ENCODE measurements at regions not wholly inside any gene's neighbourhood (a gene's known extent, or its start where the extent isn't known, plus 50 kb on each side); places are given as distances from the start of the nearest gene placed in this dataset.

DNA sequence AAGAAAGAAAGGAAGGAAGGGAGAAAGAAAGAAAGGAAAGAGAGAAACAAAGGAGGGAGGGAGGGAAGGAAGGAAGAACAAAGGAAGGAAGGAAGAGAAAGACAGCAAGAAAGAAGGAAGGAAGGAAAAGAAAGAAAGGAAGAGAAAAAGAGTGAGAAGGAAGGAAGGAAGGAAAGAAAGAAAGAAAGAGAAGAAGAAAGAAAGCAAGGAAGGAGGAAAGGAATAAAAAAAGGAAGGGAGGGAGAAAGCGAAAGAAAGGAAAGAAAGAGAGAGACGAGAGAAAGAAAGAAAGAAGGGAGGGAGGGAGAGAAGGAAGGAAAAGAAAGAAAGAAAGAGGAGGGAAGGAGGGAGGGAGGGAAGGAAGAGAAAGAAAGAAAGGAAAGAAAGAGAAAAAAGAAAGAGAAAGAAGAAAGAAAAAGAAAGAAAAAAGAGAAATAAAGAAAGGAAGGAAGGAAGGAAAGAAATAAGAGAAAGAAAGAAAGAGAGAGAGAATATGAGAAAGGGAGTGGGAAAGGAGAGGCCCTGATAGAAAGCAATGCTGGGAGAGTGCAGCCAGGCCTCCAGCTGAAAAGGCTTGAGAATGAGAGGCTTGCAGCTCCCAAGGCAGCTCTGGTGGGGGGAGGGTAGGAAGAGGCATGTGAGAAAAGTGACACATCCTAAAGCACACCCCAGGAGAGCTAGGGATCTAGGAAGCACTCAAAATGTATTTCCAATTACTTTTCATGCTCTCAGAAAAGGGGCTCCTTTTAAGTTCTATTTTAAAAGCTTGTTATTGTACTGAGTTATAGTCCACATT is 134.0 kb upstream of the ZIC3 start:
- TF ChIP-seq, protein P1, sequence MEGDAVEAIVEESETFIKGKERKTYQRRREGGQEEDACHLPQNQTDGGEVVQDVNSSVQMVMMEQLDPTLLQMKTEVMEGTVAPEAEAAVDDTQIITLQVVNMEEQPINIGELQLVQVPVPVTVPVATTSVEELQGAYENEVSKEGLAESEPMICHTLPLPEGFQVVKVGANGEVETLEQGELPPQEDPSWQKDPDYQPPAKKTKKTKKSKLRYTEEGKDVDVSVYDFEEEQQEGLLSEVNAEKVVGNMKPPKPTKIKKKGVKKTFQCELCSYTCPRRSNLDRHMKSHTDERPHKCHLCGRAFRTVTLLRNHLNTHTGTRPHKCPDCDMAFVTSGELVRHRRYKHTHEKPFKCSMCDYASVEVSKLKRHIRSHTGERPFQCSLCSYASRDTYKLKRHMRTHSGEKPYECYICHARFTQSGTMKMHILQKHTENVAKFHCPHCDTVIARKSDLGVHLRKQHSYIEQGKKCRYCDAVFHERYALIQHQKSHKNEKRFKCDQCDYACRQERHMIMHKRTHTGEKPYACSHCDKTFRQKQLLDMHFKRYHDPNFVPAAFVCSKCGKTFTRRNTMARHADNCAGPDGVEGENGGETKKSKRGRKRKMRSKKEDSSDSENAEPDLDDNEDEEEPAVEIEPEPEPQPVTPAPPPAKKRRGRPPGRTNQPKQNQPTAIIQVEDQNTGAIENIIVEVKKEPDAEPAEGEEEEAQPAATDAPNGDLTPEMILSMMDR (IDR thresholded peaks at IDR 0.05): no peak
- TF ChIP-seq EZH2 (IDR thresholded peaks at IDR 0.05) (no peak), EZH2phosphoT487 (IDR thresholded peaks at IDR 0.05) (no peak)
